DOHH2 (cell line): ENCODE measurements at regions not wholly inside any gene's neighbourhood (a gene's known extent, or its start where the extent isn't known, plus 50 kb on each side); places are given as distances from the start of the nearest gene placed in this dataset.

Experiments used
- CTCF ChIP-seq: fragments of 200-600 bp; sonication (generic); IDR thresholded peaks from one replicate; pipeline ENCODE4 v1.5.1; 2014; ENCODE audit warnings: antibody characterized with exemption, mild to moderate bottlenecking, low read depth, low read length; ENCODE audit not compliant: poor library complexity, severe bottlenecking
- EZH2phosphoT487 ChIP-seq: fragments of 200-600 bp; sonication (generic); IDR thresholded peaks from 2 replicates; pipeline ENCODE4 v1.6.1; 2017; ENCODE audit warnings: borderline replicate concordance, mild to moderate bottlenecking, antibody characterized with exemption, low read length, moderate library complexity, mixed read lengths

- no peak for TF ChIP-seq CTCF
- no peak for TF ChIP-seq EZH2phosphoT487
Measured at GRCh38 chr14:65846196-65846868, 433.8 kb downstream of the FUT8 start.
